G401 (cell line): ENCODE measurements at regions not wholly inside any gene's neighbourhood (a gene's known extent, or its start where the extent isn't known, plus 50 kb on each side); places are given as distances from the start of the nearest gene placed in this dataset.
"Not testable (repeated sequence)": the region's sequence is repeated elsewhere in the genome, so short reads cannot be mapped to it uniquely, and the experiment has no call there.

Experiments
- DNase-seq: peaks from one replicate; pipeline ENCODE4 v3.0.0-alpha.2; 2015; ENCODE audit warnings: low spot score
- in situ Hi-C: cut with HindIII; loops from 2 replicates; pipeline ENCODE4 v1.10.0; 2016; ENCODE audit warnings: low sequenced_read_pairs, mixed read lengths

DNA sequence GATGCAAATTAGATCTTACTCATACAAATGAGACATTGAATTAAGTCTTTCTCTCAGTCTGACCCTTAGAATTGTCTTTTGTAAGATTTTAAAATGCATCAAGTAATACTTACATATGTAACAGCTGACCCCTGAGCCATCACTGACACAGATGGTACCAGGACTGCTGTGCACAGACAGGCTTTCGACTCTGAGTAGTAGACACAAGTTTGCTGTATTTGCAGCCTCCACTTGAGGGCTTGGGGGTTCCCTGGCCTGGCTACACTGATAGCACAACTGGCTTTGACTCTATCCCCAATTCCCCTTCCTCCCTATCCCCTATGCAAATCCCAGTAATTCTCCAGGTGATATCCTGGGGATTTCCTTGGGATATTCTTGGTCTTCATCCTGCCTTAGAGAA, 200.7 kb downstream of the RPIA start:
- in situ Hi-C loops, result no loop called here
- DNase-seq, result no peak

DNA sequence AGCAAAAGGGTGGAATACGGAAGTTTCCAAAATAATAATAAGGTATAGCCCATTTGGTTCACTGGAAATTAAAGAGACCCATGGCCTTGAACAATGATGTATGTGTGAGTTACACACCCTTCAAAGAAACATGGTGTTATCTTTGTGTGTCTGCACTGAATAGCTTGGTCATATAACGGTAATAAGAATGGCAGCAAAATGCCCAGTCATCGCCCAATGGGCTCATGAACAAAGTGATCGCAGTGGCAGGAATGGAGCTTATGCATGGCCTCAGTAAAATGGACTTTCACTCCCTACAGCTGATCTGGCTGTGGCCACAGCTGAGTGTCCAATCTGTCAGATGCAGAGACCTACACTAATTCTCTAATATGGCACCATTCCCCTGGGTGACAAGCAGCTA, 201.3 kb downstream of the RPIA start:
- in situ Hi-C loops, result no loop called here
- DNase-seq, result no peak

DNA sequence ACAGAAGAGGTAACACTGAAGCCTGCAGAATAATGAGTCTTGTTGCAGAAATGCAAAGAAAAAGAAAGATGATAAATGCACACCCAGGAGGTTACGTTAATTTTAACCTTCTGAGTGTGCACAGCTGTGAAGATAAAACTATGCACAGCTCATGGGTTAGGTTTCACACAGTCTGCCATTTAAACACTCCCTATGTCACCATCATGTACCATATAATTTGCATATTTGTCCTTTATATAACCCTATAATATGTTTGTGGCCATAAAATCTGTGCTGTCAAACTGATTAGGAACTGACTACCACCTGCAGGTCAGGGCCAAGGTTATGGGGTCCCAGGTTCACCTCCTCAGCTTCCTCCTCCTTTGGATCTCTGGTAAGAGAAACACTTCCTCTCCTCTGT, 205.5 kb downstream of the RPIA start:
- no peak for DNase-seq
- in situ Hi-C loops, result no loop called here

DNA sequence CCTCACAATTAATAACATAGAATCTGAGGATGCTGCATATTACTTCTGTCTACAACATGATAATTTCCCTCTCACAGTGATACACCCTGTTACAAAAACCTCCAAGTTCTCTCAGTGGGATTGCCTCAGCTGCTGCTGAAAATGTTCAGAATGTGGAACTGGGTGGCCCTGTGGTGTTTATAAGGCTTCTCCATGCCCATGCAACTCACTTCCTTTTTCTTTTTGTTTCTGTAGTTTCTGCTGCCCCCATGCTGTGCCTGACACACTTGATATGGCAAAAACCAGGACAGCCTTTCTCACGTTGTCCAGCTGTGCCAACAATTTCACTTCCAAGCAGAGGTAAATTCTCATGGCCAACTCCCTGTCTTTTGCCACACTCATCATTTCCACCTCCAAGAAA, 206.2 kb downstream of the RPIA start:
- in situ Hi-C loops, result no loop called here
- DNase-seq, result no peak

DNA sequence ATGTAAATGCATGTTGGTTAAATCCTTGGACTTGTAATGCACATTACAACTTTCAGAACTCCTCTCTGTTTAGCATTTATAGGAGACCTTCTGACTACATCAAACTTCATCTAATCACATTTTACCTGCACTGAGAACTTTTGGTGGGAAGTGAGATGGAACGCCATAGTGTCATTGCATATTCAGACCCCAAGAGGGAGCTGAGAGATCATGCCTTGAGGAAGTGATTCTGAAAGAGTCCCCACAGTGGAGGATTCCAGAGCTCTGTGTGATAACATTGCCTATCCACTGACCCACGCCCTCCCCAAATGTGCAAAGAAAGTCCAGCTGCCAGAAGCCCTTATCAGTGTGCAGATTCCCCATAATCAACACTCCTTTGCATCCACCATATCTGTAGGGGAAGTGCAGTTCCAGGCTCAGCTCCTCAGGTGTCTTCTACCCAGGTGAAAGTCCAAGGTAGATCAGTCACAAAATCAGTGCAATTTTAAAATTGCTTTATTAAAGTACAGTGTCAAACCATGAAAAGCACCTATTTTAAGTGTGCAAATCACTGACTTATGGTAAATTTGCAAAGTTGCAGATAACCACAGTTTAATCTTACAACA, 212.4 kb downstream of the RPIA start:
- in situ Hi-C loops, result no loop called here
- DNase-seq, result peak; percentile 11

DNA sequence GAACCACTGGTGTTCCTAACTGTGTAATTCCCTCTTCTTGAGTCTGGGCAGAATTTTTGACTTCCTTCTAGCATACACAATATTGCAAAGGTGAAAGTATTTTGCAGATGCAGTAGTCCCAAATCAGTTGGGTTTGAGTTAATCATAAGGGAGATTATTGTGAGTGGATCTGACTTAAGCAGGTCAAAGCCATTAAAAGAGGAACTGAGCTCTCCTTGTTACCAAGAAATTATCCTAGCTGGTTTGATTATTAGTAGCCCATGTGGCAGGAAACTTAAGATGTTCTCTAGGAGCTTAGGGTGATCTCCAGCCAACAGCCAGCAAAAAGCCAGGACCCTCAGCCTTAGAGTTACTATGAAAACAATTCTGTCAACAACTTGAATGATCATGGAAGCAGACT, 221.8 kb downstream of the RPIA start:
- in situ Hi-C loops, result no loop called here
- DNase-seq, result no peak

DNA sequence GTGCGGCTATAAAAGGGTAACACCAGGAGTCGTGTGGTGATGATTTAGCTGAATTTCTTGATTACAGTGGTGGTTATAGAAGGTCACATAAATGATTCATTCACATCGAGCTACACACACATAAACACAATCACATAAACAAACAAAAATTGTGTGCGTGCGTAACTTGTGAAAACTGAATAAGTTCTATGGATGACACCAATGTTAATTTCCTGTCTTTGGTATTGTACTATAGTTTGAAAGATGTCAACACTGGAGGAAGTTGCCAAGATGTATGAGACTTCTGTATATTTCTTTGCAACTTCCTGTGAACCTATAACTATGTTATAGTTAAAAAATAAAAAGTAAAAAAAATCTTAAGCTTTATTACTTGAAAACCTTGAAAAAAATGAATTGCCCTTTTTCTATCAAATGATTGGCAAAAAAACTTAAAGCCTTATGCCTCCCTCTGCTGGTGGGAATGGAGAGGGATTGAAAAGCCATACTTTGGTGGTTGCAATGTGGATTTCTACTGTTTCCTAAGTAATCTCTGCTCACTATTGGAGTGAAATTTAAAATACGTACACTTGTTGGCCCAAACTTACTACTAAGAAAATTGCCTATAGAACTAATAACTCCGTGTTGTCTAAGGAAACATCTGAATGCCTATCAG, 227.7 kb downstream of the RPIA start:
- DNase-seq, result no peak
- in situ Hi-C loops, result no loop called here

DNA sequence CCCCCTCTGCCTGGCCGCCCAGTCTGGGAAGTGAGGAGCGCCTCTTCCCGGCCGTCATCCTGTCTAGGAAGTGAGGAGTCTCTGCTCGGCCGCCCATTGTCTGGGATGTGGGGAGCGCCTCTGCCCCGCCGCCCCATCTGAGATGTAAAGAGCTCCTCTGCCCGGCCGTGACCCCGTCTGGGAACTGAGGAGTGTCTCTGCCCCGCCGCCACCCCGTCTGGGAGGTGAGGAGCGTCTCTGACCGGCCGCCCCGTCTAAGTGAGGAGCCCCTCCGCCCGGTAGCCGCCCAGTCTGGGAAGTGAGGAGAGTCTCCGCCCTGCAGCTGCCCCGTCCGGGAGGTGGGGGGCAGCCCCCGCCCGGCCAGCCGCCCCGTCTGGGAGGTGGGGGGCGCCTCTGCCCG, 228.9 kb downstream of the RPIA start:
- in situ Hi-C loops, DNase-seq: not testable (repeated sequence)

DNA sequence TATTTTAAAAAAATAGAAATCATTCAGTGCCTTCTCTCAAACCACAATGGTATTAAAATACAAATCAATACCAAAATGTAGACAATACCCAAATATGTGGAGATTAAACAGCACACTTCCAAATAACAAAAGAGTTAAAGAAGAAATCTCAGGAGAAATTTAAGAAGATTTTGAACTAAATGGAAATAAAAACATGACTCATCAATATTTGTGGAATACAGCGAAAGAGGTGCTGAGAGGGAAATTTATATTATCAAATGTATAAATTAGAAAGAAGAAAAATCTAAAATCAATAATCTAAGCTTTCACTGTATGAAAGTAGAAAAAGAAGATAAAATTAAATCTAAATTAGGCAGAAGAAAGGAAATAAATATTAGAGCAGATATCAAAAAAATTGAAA, 233.1 kb downstream of the RPIA start:
- no peak for DNase-seq
- in situ Hi-C loops, result no loop called here

DNA sequence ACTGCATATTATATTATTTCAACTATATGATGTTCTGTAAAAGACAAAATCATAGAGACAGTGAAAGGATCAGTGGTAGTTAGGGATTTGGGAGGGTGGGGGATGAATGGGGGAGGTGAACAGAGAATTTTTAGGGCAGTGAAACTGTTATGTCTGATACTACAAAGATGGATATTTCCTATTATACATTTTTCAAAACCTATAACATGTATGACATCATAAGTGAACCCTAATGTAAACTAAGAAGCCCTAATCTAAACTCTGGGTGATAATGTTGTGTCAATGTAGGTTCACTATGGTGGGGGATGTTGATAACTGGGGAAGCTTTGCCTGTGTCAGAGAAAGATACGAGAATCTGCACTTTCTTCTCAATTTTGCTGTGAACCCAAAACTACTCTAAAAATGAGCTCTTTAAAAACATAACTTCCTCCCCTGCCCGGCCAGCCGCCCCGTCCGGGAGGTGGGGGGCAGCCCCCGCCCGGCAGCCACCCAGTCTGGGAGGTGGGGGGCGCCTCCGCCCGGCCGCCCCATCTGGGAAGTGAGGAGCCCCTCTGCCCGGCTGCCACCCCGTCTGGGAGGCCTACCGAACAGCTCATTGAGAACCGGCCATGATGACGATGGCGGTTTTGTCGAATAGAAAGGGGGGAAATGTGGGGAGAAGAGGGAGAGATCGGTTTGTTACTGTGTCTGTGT, 234.4 kb downstream of the RPIA start:
- in situ Hi-C loops, result no loop called here
- no peak for DNase-seq

DNA sequence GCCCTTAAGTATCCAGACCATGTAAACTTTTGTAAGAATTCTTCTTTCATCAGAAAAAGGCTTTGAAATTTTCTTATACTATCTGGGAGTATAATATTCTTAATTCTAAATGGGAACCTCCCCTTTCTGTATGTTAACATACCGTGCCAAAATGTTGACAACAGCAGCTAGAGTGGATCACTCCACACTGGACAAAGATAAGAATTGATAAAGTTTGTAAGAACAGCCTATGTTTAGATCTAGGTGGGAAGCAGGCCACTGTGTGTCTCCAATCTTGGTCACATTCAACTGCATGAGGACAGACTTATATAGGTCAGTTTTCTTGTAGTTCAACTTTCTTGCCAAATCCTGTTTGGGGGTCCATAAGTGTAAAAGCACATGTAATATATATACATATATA, 235.7 kb downstream of the RPIA start:
- no peak for DNase-seq
- in situ Hi-C loops, result no loop called here

DNA sequence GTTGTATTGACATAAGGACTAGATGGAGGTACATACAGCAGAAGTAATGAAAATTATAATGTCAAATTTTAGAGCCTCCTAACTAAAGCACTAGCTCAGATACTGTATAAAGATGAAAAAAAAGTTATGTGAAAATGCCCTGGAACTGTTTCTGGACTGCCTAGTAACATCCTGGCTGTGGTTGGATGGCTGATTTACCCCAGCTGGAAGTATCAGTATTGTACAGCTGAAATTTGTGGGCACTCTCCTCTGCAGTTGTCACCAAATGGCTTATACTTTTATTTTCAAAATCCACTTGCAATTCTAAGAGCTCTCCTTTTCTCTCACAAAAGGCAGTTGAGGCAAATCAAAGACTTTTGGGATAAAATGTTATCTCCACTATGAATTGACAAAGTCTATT, 239.2 kb downstream of the RPIA start:
- DNase-seq, result no peak
- in situ Hi-C loops, result no loop called here

DNA sequence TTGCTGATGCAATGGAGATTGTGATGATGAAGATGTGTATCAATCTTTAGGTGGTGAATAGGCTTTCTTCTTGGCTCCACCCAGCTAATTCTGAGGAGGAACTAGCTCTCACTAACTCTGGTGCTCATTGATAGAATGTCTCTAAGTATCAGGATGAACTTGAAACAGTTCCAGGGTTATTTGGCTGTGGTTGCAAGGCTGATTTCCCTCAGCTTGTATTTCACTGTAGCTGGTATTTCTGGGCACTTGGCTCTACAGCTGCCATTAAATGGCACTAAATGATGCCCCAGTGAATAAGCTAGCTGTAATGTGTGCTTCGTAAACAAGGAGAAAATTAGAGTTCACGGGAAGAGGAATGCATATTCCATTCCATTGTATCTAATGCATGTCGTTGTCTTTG, 241.2 kb downstream of the RPIA start:
- in situ Hi-C loops, result no loop called here
- no peak for DNase-seq

DNA sequence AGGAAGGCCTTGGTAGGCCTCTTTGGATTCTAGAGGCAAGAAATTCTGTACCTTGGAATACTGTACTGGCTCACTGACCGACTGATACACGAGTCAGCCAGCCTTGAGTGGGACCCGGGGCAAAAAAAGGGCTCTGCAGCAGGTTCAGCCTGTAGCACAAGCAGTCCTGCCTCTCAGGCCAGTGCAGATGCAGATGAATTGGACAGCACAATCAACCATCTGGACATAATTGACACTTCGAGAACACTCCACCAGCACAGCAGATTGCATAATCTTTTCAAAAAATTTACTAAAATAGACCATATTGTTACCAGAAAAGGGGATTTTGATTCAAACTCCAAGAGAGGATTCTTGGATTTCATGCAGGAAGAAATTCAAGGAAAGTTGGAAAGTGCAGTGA, 241.6 kb downstream of the RPIA start:
- in situ Hi-C loops, result no loop called here
- no peak for DNase-seq

DNA sequence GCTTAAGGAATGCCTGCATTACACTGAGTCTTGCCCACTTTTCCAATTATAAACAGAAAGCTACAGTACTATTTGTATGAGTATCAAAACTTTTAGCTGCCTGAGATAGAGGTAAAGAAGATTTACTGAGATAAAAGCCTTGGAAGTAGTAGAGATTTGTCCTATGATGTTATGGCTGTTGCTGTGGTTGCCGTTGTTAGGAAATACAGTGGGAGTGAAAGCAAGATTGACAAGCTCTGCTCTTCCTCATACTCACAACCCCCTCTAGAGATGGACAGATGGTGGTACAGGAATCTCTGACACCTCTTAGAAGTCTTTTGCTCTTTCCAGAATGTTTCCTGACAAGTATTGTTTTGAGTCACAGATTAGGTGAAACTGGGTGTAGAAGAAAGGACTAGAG, 242.5 kb downstream of the RPIA start:
- in situ Hi-C loops, result no loop called here

DNA sequence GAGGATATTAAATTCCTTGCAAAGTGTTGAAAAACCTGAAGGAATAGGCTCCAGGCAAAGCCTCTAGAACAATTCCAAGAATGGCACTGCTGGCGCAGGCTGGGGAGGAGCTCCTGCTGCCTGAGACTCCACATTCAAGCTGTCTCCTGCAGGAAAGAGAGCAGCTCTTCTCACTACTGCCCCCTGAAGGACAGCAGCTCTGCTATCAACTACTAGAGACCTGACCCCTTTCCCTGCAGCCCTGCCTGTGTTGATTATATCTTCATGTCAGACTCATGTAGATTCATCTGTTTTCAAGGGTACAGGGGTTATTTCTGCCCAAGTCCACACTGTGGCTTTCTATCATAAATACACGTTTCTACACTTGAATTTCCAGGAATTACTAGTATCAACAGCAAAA, 249.7 kb downstream of the RPIA start:
- DNase-seq, in situ Hi-C loops: not testable (repeated sequence)

More for the DNA sequence above, 242.5 kb downstream of the RPIA start:
- DNase-seq, result no peak

DNA sequence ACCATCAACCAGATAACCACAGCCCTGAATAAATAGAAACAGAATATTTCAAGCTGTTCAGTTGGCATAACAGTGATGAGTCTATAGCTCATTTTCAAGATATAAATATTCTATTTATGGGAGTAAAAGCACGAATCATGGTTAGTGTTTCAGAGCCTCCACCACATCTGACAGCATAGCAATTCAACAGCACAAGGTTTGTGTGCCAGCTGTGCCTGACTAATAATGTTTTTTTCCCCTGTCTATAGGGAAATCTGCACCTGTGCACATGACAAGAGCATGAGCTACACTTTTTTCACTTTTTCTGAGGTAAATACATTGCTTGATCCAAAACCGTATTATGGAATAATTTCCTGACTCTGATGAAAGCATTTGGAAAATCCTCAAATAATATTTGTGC, 251.3 kb downstream of the RPIA start:
- in situ Hi-C loops, result no loop called here
- DNase-seq, result no peak

DNA sequence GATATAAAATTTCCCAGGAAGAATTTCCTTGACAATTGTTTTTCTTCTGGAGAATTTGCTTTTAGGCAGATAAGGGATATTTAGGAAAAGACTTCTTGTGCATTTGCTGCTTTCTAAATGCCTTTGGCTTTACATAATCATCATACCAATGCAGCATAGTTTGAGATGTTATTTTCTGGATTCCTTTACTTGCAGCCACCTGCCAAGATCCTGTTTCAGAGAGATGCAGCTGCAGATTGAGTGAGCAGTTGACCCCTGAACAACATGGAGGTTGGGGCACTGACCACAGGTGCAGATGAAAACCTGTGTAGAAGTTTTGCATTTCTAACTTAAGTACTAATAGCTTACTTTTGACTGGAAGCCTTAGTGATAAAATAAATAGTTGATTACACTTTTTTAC, 257.9 kb downstream of the RPIA start:
- DNase-seq, result no peak
- in situ Hi-C loops, result no loop called here

DNA sequence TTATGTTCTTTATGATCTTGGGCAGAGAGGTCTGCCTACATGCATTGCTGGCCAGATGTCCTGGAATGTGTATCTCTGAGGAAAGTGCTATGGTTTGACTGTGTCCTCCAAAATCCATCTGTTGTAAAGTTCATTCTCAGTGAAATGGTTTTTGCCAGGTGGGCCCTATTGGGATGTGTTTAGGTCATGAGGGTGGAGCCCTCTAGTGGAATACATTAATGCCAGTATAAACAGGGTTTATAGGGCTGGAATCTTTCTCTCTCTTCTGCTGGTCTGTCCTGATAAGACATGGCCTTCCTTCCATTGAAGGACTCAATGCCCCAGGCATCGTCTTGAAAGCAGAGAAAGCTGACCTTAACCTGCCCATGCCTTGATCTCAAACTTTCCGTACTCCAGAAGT, 258.5 kb downstream of the RPIA start:
- in situ Hi-C loops, result no loop called here
- no peak for DNase-seq

DNA sequence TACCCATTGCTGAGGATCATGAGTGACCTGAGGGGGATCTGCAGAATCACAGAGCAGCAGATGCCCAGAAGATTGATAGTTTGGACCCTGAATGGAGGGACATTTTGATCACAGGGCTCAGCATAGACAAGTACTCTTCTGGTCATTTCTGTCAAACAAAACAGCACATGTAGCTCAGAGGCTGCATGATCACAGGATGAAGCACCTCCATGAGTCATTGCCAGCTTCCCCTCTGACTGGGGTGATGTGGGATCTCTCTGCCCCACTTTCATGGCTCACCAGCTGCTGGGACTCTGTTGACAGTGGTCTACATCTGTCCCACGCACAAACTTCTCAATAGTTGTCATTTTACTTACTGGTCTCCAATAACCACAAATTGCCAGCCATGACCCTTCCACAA, 264.1 kb downstream of the RPIA start:
- DNase-seq, result no peak
- in situ Hi-C loops, result no loop called here
